GM12878 (cell line): ENCODE measurements at regions not wholly inside any gene's neighbourhood (a gene's known extent, or its start where the extent isn't known, plus 50 kb on each side); places are given as distances from the start of the nearest gene placed in this dataset.

Source experiments
- ATF7 ChIP-seq: fragments of 450-650 bp; IDR thresholded peaks from 2 replicates; pipeline ENCODE4 v1.6.1; 2016; ENCODE audit warnings: low read depth, mild to moderate bottlenecking
- EP300 ChIP-seq, 2 experiments: fragments of 150-350 bp in 1 of 2; IDR thresholded peaks; 2 replicates each; pipeline ENCODE4 v1.6.1; 2011 to 2012; ENCODE audit warnings: low read depth in 2 of 2, low read length in 2 of 2, borderline replicate concordance in 1 of 2, improper control_type of control experiment in 1 of 2, inconsistent platforms in 1 of 2; ENCODE audit not compliant: control insufficient read depth in 1 of 2
- MAX ChIP-seq: IDR thresholded peaks from 2 replicates; pipeline ENCODE4 v1.6.1; 2012; ENCODE audit warnings: low read depth, low read length, improper control_type of control experiment
- POLR2AphosphoS5 ChIP-seq: IDR thresholded peaks from 2 replicates; pipeline ENCODE4 v1.6.1; 2011; ENCODE audit warnings: mild to moderate bottlenecking, low read length, inconsistent platforms
- SMC3 ChIP-seq: IDR thresholded peaks from 2 replicates; pipeline ENCODE4 v1.6.1; 2011; ENCODE audit warnings: low read length, improper control_type of control experiment, borderline replicate concordance
- SP1 ChIP-seq: IDR thresholded peaks from one replicate; pipeline ENCODE4 v1.6.1; 2011; ENCODE audit warnings: low read depth, low read length
- YBX1 ChIP-seq: fragments of 450-650 bp; IDR thresholded peaks from 2 replicates; pipeline ENCODE4 v1.6.1; 2016; ENCODE audit warnings: antibody characterized with exemption
- TF ChIP-seq, protein P1 (sequence below), 3 experiments: IDR thresholded peaks in 2 of 3; conservative IDR thresholded peaks in 1 of 3; 2 replicates each; pipeline ENCODE4 v1.5.1; 2011; ENCODE audit warnings: low read depth in 3 of 3, low read length in 3 of 3, mild to moderate bottlenecking in 3 of 3, control low read depth in 2 of 3, moderate library complexity in 2 of 3, inconsistent platforms in 1 of 3, mixed read lengths in 1 of 3; ENCODE audit not compliant: control insufficient read depth in 2 of 3, insufficient read depth in 1 of 3; ENCODE audit errors: extremely low read depth in 1 of 3

- no peak for TF ChIP-seq MAX
- TF ChIP-seq SMC3, result no peak
- TF ChIP-seq POLR2AphosphoS5, result no peak
- TF ChIP-seq EP300 (IDR thresholded peaks at IDR 0.05; ENCODE audit: borderline replicate concordance in 1 of 2, control insufficient read depth in 1 of 2, low read depth in 2 of 2, low read length in 2 of 2), result no peak
- no peak for TF ChIP-seq SP1
- no peak for TF ChIP-seq ATF7
- TF ChIP-seq YBX1, result no peak
- TF ChIP-seq, protein P1, sequence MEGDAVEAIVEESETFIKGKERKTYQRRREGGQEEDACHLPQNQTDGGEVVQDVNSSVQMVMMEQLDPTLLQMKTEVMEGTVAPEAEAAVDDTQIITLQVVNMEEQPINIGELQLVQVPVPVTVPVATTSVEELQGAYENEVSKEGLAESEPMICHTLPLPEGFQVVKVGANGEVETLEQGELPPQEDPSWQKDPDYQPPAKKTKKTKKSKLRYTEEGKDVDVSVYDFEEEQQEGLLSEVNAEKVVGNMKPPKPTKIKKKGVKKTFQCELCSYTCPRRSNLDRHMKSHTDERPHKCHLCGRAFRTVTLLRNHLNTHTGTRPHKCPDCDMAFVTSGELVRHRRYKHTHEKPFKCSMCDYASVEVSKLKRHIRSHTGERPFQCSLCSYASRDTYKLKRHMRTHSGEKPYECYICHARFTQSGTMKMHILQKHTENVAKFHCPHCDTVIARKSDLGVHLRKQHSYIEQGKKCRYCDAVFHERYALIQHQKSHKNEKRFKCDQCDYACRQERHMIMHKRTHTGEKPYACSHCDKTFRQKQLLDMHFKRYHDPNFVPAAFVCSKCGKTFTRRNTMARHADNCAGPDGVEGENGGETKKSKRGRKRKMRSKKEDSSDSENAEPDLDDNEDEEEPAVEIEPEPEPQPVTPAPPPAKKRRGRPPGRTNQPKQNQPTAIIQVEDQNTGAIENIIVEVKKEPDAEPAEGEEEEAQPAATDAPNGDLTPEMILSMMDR (IDR thresholded peaks at IDR 0.05 in 2 of 3, conservative IDR thresholded peaks at IDR 0.05 in 1 of 3; ENCODE audit: control insufficient read depth in 2 of 3, extremely low read depth in 1 of 3, insufficient read depth in 1 of 3, low read depth in 3 of 3, low read length in 3 of 3), result no peak
These were observed 1635.4 kb upstream of the SLC10A2 start for GRCh38 chr13:104701591-104701990.
